ENCODE measurements at regions not wholly inside any gene's neighbourhood (a gene's known extent, or its start where the extent isn't known, plus 50 kb on each side); places are given as distances from the start of the nearest gene placed in this dataset.
"Not testable (repeated sequence)": the region's sequence is repeated elsewhere in the genome, so short reads cannot be mapped to it uniquely, and the experiment has no call there.

GRCh38 chr7:17396692-17397091 lies 98.2 kb downstream of the AHR start:
- intact Hi-C loops (cut with DNase I, micrococcal nuclease), result no loop called here
- ATAC-seq, result peak; percentile 99
- no peak for DNase-seq

GRCh38 chr7:17401791-17402627 lies 103.6 kb downstream of the AHR start:
- no peak for ATAC-seq
- no peak for DNase-seq
- intact Hi-C loops (cut with DNase I, micrococcal nuclease), result no loop called here

GRCh38 chr7:17402628-17403278 lies 104.3 kb downstream of the AHR start:
- DNase-seq, result no peak
- no peak for ATAC-seq
- intact Hi-C loops (cut with DNase I, micrococcal nuclease), result no loop called here

DNA sequence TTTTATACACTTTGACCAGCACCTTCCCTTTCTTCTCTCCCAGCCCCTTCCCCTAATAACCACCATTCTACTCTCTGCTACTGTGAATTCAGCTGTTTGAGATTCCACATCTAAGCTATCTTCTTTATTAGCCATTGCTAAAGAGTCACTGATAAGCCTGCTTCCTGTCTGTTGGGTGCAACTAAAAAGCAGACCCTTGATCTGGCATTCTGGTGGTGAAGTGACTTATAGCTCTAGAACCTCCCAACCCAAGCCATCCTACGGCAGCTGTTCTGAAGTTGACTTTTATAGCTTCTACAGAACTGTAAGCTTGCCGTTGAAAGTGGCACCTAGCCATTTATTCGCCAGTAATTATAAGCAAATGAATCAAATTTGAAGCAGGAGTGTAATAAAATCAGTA lies 105.6 kb downstream of the AHR start:
- DNase-seq (no peak), ATAC-seq (no peak)
- intact Hi-C loops (cut with DNase I, micrococcal nuclease), result no loop called here

GRCh38 chr7:17405786-17406185 lies 107.3 kb downstream of the AHR start:
- intact Hi-C loops (cut with DNase I, micrococcal nuclease), result no loop called here
- no peak for DNase-seq
- no peak for ATAC-seq

DNA sequence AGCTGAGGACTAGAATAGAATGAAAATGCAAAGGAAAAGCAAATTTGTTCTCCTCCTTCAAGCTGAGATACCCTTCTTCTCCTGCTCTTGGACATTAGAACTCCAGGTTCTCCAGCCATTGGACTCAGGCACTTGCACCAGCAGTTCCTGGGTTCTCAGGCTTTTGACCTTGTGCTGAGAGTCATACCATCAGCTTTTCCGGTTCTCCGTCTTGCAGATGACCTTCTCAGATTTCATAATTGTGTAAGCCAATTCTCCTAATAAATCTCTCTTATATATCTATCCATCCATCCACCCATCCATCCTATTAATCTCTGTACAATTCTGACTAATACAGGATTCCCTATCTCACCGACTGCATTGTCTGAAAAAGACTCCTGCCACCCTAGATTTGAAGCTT lies 108.3 kb downstream of the AHR start:
- ATAC-seq (no peak), DNase-seq (no peak)
- intact Hi-C loops (cut with DNase I, micrococcal nuclease), result no loop called here

- intact Hi-C loops (cut with DNase I, micrococcal nuclease), result no loop called here
- DNase-seq (no peak), ATAC-seq (no peak)
These were observed 108.8 kb downstream of the AHR start for GRCh38 chr7:17407229-17407628.

GRCh38 chr7:17408245-17408903 lies 109.9 kb downstream of the AHR start:
- intact Hi-C loops (cut with DNase I, micrococcal nuclease), result no loop called here
- ATAC-seq (peak; percentile 70), DNase-seq (peak; percentile 8 to 36)

DNA sequence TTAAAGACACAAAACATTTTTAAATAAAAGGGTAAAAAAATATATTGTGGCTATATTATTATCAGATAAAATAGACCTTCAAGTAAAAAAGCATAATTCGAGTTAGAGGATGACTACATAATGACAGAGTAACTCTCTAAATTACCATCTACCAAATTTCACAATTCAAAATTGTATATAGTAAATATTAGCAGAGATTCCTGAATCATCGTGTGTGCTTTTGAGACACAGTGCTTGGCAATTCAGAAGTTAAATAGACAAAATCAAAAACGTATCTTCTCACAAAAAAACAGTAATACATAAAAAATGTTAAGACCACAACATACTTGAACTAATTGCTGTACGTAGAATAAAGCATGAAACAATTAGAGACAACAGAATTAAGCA lies 110.4 kb downstream of the AHR start:
- no peak for ATAC-seq
- intact Hi-C loops (cut with DNase I, micrococcal nuclease), result no loop called here

GRCh38 chr7:17411922-17412321 lies 113.5 kb downstream of the AHR start:
- ATAC-seq (no peak), DNase-seq (no peak)
- intact Hi-C loops (cut with DNase I, micrococcal nuclease), result no loop called here

More for the DNA sequence above, 110.4 kb downstream of the AHR start:
- no peak for DNase-seq

- ATAC-seq (no peak), DNase-seq (no peak)
- intact Hi-C loops (cut with DNase I, micrococcal nuclease), result no loop called here
These were observed 114.4 kb downstream of the AHR start for GRCh38 chr7:17412883-17413282.

- ATAC-seq, result no peak
- intact Hi-C loops (cut with DNase I, micrococcal nuclease), result no loop called here
- no peak for DNase-seq
These were observed 117.5 kb downstream of the AHR start for GRCh38 chr7:17415955-17416354.

DNA sequence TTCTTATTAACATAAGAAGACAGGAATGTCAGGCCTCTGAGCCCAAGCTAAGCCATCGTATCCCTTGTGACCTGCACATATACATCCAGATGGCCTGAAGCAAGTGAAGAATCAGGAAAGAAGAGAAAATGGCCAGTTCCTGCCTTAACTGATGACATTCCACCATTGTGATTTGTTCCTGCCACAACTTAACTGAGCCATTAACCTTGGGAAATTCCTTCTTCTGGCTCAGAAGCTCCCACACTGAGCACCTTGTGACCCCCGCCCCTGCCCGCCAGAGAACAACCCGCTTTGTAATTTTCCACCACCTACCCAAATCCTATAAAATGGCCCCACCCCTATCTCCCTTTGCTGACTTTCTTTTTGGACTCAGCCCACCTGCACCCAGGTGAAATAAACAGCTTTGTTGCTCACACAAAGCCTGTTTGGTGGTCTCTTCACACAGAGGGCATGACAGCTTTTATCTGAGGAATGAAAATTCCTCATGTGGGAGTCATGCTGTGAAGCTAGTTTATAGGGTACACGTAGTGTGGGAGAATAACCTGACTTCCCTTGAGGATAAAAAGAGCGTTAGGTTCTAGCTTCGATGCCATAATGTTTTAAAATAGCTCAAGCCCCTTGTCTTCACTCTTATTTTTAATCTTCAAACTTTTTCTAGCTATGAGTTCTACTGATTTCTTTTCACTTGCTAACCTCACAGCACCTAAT lies 122.0 kb downstream of the AHR start:
- DNase-seq; ATAC-seq; intact Hi-C loops (cut with DNase I, micrococcal nuclease): not testable (repeated sequence)

GRCh38 chr7:17421941-17422340 lies 123.5 kb downstream of the AHR start:
- ATAC-seq, result no peak
- no peak for DNase-seq
- intact Hi-C loops (cut with DNase I, micrococcal nuclease), result no loop called here

DNA sequence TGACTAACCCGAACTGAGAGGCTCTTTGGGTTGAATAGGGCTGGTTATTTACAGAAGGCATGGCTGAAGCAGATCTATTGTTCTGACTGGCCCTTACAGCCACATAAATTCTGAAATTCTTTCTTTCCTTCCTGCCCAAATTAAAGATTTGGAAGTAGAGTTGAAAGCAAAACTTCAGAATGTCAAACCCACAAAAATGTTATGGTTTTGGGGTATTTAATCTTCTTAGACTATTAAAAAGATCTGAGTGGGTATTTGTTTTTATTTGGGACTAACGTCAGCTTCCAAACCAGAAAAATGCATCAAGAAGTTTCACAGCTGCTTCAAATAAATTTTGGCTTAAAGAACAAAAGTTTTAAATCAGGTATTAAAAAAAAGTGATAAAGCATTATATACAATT lies 124.5 kb downstream of the AHR start:
- no peak for DNase-seq
- intact Hi-C loops (cut with DNase I, micrococcal nuclease), result no loop called here
- no peak for ATAC-seq

DNA sequence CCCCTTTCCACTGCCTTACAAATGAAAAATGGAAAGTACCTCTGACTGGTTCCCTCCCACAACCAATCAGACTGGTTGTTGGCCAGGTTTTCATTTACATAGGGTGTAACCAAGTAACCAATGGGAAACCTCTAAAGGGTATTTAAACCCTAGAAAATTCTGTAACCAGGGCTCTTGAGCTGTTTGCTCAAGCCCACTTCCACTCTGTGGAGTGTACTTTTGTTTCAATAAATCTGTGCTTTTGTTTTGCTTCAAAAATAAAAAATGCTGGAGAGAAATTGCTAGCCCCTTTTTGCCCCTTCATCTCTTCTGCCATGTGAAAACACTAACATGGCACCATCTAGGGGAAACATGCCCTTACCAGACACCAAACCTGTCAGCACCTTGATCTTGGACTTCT lies 129.5 kb downstream of the AHR start:
- intact Hi-C loops (cut with DNase I, micrococcal nuclease), result no loop called here
- DNase-seq, result no peak
- no peak for ATAC-seq

DNA sequence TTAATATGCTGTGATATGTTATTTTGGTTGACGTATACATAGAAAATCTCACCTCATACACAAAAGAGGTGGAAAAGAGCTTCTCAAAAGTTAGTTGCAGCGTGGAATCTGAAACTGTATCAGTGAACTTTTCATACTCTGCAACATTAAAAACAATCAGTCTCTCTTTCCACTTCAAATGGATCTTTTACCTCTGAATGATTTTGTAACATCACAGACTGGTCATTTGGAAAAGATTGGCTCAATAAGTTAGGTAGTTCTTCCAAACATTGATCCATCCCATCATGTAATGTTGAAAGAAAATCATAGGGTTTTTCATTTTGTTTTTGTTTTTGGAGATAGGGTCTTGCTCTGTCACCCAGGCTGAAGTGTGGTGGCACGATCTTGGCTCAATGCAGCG lies 131.1 kb downstream of the AHR start:
- DNase-seq (no peak), ATAC-seq (no peak)
- intact Hi-C loops (cut with DNase I, micrococcal nuclease), result no loop called here

DNA sequence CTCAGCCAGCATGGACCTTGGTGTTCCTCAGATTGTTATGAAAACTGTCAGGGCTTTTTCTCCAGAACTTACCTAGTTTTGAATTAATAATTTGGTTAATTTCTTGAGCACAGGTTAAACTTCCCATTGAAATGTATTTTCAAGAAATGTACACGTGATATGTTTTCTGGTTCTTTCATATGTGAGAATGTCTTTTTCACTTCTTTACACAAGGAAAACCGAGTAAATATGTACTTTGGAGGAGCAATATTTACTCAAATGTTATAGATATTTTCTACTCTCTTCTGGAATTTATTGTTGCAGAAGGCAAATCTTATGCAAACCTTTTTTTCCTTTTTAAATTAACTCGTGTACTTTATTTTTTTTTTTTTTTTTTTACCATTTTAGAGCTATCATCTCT lies 134.3 kb downstream of the AHR start:
- intact Hi-C loops (cut with DNase I, micrococcal nuclease), result no loop called here
- peak; percentile 39 for ATAC-seq
- no peak for DNase-seq

DNA sequence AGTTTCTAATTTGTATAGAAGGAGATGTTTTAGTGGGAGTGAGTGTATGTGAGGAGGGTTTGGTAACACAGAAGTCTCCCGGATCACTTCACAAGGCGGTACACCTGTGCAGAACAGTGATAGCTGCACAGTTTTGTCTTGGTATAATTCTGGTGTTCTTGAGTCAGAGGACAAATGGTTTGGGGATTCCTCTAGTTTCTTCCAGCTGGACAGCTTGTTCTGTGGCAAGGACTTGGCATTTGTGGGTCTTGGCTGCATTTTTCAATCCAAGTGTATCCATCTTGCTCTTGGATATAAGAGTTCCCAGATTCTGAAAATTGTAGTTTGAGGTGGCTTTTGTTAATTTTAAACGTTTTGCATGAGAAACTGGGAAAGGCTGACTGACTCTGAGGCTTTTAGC lies 135.7 kb downstream of the AHR start:
- ATAC-seq (no peak), DNase-seq (no peak)
- intact Hi-C loops (cut with DNase I, micrococcal nuclease), result no loop called here

Data from left colon (tissue), 2 donors.